ENCODE measurements at regions not wholly inside any gene's neighbourhood (a gene's known extent, or its start where the extent isn't known, plus 50 kb on each side); places are given as distances from the start of the nearest gene placed in this dataset.

- DNase-seq (ENCODE audit: low spot score): no peak
- Histone ChIP-seq H3K27me3 (no peaks in the 10 kb centered on the region), H3K9me3 (no peaks in the 10 kb centered on the region), H3K4me3 (no peak overlapping the region), H3K4me1 (no peaks in the 10 kb centered on the region), H3K36me3 (no peaks in the 10 kb centered on the region), H3K27ac (no peak overlapping the region)
- TF ChIP-seq, protein P1, sequence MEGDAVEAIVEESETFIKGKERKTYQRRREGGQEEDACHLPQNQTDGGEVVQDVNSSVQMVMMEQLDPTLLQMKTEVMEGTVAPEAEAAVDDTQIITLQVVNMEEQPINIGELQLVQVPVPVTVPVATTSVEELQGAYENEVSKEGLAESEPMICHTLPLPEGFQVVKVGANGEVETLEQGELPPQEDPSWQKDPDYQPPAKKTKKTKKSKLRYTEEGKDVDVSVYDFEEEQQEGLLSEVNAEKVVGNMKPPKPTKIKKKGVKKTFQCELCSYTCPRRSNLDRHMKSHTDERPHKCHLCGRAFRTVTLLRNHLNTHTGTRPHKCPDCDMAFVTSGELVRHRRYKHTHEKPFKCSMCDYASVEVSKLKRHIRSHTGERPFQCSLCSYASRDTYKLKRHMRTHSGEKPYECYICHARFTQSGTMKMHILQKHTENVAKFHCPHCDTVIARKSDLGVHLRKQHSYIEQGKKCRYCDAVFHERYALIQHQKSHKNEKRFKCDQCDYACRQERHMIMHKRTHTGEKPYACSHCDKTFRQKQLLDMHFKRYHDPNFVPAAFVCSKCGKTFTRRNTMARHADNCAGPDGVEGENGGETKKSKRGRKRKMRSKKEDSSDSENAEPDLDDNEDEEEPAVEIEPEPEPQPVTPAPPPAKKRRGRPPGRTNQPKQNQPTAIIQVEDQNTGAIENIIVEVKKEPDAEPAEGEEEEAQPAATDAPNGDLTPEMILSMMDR (IDR thresholded peaks at IDR 0.05): no peak
Observed at GRCh38 chr17:71464751-71465150, 656.1 kb upstream of the SOX9 start.

DNA sequence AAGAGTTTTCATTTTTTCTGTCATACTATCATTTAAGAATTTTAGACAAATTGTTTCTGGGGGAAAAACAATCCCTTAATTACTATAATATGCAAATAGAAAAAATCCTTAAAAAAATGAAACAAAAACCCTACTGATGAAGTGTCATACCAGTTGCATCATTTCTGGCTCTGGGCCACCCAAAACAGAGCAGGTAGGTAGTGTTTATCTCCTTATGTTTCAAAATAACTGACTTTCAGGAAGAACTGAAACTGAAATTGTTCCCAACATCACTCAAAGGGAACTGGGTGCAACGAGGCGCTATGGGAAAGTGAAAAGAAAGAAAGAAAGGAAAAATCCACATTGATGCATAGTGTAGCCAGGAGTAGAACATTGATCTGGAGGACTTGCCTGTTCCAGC, 653.1 kb upstream of the SOX9 start:
- Histone ChIP-seq H3K4me1 (no peaks in the 10 kb centered on the region), H3K27me3 (no peaks in the 10 kb centered on the region), H3K9me3 (no peaks in the 10 kb centered on the region), H3K27ac (no peak overlapping the region), H3K4me3 (no peak overlapping the region), H3K36me3 (no peaks in the 10 kb centered on the region)
- TF ChIP-seq, protein P1 (IDR thresholded peaks at IDR 0.05): no peak
- DNase-seq (ENCODE audit: low spot score): no peak

GRCh38 chr17:71470062-71470461, 650.8 kb upstream of the SOX9 start:
- H3K27me3 ChIP-seq: no peaks in the 10 kb centered on the region
- no peak overlapping the region for H3K27ac ChIP-seq
- no peak for DNase-seq (ENCODE audit: low spot score)
- no peaks in the 10 kb centered on the region for H3K4me1 ChIP-seq
- H3K4me3 ChIP-seq: no peak overlapping the region
- no peaks in the 10 kb centered on the region for H3K36me3 ChIP-seq
- TF ChIP-seq, protein P1 (IDR thresholded peaks at IDR 0.05): no peak
- no peaks in the 10 kb centered on the region for H3K9me3 ChIP-seq

GRCh38 chr17:71472809-71473789, 647.7 kb upstream of the SOX9 start:
- no peak for DNase-seq (ENCODE audit: low spot score)
- Histone ChIP-seq H3K4me3 (no peak overlapping the region), H3K27me3 (no peaks in the 10 kb centered on the region), H3K27ac (no peak overlapping the region), H3K9me3 (no peaks in the 10 kb centered on the region), H3K36me3 (no peaks in the 10 kb centered on the region), H3K4me1 (no peaks in the 10 kb centered on the region)
- TF ChIP-seq, protein P1 (IDR thresholded peaks at IDR 0.05): peak in 1 of 2 donors; percentile 59

- no peak for DNase-seq (ENCODE audit: low spot score)
- TF ChIP-seq, protein P1 (IDR thresholded peaks at IDR 0.05): no peak
- no peaks in the 10 kb centered on the region for H3K36me3 ChIP-seq
Observed at GRCh38 chr17:71477356-71477755, 643.5 kb upstream of the SOX9 start.

More at GRCh38 chr17:71477356-71477755, 643.5 kb upstream of the SOX9 start:
- Histone ChIP-seq H3K27ac (no peak overlapping the region), H3K4me3 (no peak overlapping the region), H3K4me1 (no peaks in the 10 kb centered on the region), H3K9me3 (no peaks in the 10 kb centered on the region), H3K27me3 (no peaks in the 10 kb centered on the region)
